GM18505 (cell line): ENCODE measurements at regions not wholly inside any gene's neighbourhood (a gene's known extent, or its start where the extent isn't known, plus 50 kb on each side); places are given as distances from the start of the nearest gene placed in this dataset.
"Not testable (repeated sequence)": the region's sequence is repeated elsewhere in the genome, so short reads cannot be mapped to it uniquely, and the experiment has no call there.

ENCODE experiments used
- ATAC-seq: cut with Tn5 transposase; IDR thresholded peaks from one replicate; pipeline ENCODE4 v1.9.1; 2021; ENCODE audit not compliant: unreplicated experiment
- POLR2A ChIP-seq: IDR thresholded peaks from 4 replicates; pipeline ENCODE4 v1.6.1; 2011; ENCODE audit warnings: borderline replicate concordance; ENCODE audit not compliant: insufficient read depth, insufficient read length; ENCODE audit errors: extremely low read depth

GRCh38 chr3:3998140-3998922, 199.1 kb downstream of the LRRN1 start:
- TF ChIP-seq POLR2A = no peak
- ATAC-seq = peak; percentile 88

DNA sequence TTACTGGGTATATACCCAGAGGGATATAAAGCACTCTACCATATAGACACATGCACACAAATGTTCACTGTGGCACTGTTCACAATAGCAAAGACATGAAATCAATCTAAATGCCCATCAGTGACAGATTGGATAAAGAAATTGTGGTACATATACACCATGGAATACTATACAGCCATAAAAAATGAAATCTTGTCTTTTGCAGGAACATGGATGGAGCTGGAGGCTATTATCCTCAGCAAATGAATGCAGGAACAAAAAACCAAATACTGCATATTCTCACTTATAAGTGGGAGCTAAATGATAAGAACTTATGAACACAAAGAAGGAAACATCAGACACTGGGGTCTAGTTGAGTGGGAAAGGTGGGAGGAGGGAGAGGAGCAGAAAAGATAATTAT, 200.1 kb downstream of the LRRN1 start:
- ATAC-seq = not testable (repeated sequence)

DNA sequence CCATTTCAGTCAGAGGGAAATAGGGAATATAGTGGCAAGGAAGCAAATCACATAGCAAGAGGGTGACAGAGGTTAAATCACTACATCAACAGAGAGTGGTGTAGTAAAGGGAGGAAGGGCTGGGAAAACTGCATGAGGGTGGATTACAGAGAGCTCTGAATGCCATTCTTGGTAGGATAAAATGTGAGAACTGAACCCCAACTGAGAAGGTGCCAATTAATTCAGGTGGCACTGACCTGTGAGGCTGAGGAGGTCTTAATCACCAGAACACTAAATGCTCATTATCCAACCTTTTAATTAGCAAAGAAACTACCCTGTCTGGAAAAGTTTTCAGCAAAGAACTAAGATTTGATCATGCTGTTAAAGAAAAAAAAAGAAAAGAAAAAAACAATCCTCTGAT, 202.7 kb downstream of the LRRN1 start:
- no peak for ATAC-seq

DNA sequence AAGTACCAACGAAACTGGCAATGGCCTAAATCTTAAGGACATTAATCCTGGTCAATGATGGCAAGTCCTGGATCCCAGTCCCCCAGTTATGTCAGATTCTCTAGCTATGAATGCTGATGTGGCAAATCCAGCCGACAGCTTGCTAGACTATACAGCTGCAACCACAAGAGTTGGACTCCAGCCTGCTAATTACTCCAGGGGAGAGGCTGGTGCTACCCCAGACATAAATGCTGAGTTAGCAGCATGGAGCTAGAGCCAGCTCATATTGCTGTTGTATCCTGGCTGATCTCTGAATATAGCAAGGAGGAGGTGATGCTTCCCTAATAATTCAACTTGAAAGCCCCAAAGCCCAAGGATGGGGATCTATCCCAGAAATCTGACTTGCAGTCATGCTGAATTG, 207.1 kb downstream of the LRRN1 start:
- no peak for TF ChIP-seq POLR2A
- ATAC-seq = no peak

More for the DNA sequence above, 202.7 kb downstream of the LRRN1 start:
- TF ChIP-seq POLR2A = no peak

- TF ChIP-seq POLR2A = no peak
- ATAC-seq = no peak
These were observed 209.0 kb downstream of the LRRN1 start for GRCh38 chr3:4008205-4008604.

- no peak for ATAC-seq
- TF ChIP-seq POLR2A = no peak
These were observed 211.9 kb downstream of the LRRN1 start for GRCh38 chr3:4011166-4011565.

DNA sequence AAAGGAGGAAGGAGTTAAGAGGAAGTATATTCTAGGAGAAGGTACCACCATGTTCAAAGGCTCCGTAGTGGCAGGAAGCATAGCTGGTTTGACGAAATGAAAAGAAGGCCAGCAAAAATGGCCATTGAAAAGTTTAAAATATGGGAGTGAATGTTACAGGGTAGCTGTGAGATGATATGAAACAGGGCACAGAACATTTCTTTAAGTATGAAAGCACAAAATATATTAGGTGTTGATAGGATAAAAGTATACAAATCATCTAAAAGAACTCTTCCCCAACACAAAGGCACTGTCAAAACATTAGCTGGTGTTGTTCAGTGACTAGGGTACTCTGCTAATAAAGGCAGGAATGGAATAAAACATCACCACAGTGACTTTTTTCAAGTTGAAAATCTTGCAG, 216.2 kb downstream of the LRRN1 start:
- no peak for ATAC-seq

GRCh38 chr3:4019501-4019900, 220.3 kb downstream of the LRRN1 start:
- no peak for TF ChIP-seq POLR2A

More for the DNA sequence above, 216.2 kb downstream of the LRRN1 start:
- no peak for TF ChIP-seq POLR2A

DNA sequence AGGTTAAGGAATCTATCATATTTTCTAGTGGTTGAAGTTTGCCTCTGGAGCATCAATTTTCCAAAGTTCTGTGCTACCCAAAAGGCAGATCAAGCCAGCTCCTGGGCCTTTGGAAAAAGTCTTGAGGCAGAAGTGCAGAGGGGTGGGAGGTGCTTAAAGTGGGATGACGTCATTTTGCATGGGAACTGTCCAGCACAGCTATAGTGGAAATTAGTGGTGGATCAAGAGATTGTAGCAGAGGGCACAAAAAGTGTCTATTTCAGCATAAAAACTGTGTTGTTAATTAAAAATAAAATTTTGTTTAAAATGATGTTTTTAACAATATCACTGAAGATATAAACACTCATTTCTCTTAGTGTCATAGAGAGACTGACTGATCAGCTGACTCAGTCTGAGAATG, 221.9 kb downstream of the LRRN1 start:
- no peak for ATAC-seq
- no peak for TF ChIP-seq POLR2A

More at GRCh38 chr3:4019501-4019900, 220.3 kb downstream of the LRRN1 start:
- no peak for ATAC-seq

- no peak for TF ChIP-seq POLR2A
- no peak for ATAC-seq
These were observed 229.9 kb downstream of the LRRN1 start for GRCh38 chr3:4029135-4029534.

DNA sequence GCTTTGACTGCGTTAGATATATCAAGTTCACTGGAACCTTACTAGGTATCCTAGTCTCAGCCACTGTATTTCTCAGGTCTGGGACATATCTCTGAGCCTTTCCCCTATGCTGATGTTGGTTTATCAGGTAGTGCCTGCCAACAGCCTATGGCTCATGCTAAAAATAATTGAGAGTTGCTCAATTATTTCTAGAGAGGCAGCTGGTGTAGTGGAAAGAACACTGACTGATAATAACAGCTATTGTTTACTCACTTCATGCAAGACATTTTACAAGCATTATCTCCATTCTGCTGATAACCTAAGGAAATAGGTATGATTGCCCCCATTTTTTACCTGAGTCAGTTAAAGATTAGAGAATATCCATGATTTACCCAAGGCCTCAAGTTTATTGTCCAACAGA, 231.4 kb downstream of the LRRN1 start:
- no peak for TF ChIP-seq POLR2A
- no peak for ATAC-seq

DNA sequence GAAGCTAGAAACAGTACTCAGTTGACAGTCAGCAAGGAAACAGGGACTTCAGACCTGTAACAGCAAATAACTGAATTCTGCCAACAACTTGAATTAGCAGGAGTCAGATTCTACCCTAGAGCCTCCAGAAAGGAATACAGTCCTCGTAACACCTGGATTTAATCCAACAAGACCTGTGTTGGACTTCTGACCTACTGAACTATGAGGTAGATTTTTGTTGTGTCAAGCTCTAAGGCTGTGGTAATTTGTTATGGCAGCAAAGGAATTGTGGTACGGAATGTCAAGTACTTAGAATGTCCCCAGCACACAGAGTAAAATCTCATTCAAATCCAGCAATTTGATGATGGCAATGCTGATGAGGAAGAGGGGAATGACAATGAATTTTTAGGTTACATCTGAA, 234.1 kb downstream of the LRRN1 start:
- TF ChIP-seq POLR2A = no peak
- no peak for ATAC-seq

- TF ChIP-seq POLR2A = no peak
- no peak for ATAC-seq
These were observed 236.8 kb downstream of the LRRN1 start for GRCh38 chr3:4036046-4036445.

- no peak for ATAC-seq
- TF ChIP-seq POLR2A = no peak
These were observed 239.1 kb downstream of the LRRN1 start for GRCh38 chr3:4038351-4038750.

- no peak for ATAC-seq
- TF ChIP-seq POLR2A = no peak
These were observed 242.8 kb downstream of the LRRN1 start for GRCh38 chr3:4042070-4042469.

- no peak for ATAC-seq
- no peak for TF ChIP-seq POLR2A
These were observed 243.6 kb downstream of the LRRN1 start for GRCh38 chr3:4042869-4043268.
